COLO668 (cell line): ENCODE measurements at regions not wholly inside any gene's neighbourhood (a gene's known extent, or its start where the extent isn't known, plus 50 kb on each side); places are given as distances from the start of the nearest gene placed in this dataset.
"Not testable (repeated sequence)": the region's sequence is repeated elsewhere in the genome, so short reads cannot be mapped to it uniquely, and the experiment has no call there.

ENCODE experiments used
- DNase-seq: peaks from one replicate; lab custom pipeline; 2025; ENCODE audit not compliant: unreplicated experiment; lab: John Stamatoyannopoulos, UW

DNA sequence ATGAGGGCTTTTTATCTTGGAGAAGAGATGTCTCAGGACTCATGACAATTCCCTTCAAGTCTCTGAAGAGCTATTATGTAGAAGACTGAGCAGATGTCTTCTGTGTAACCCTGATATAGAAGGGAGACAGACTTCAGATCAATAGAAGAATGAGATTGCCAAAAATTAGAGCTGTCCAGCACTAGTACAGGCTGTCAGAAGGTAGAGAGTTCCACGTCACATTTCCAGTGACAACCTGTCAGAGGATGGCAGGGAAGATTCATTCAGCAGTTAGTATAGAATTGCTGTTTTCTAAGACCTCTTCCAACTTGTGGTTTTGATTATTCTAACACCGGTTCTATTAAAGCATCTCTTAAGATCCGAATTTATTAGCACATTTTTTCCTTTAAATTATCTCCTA lies 520.6 kb downstream of the RBFOX1 start:
- no peak for DNase-seq

DNA sequence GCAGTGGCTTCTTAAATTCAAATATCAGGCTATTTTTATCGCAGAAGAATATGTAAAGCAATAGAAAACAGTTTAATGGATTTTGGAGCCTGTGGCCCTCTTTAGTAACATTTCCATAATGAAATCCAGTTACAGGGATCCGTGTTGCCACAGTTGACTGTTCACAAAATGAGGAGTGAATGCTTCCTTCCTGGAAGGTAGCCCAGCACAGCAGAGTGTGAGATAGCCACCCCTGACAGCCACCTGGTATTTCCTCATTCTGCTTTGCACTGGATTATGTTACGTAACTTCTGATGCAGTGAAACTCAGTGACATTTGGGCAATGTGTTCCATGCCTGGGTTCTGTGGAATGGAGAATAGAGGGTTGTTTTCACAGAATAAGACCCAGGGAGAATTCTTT lies 517.2 kb downstream of the RBFOX1 start:
- no peak for DNase-seq

DNA sequence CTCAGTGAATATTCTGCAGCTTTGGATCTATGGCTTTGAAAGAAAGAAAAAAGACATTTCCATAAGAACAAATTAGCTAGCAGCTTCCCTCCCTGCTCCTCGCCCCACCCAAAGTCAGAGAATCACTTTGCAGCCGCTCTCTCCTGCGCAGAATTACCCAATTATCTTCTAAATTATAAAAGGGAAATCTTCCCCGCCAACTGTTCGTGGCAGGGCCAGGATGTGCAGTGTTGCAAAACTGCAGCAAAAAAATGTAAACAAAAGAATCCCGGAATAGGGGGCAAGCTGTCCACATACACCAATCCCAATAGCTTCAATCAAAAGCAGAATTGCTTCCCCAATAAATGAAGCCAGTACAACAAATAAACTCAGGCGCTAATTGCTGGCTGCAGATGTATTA lies 510.6 kb downstream of the RBFOX1 start:
- DNase-seq = no peak

DNA sequence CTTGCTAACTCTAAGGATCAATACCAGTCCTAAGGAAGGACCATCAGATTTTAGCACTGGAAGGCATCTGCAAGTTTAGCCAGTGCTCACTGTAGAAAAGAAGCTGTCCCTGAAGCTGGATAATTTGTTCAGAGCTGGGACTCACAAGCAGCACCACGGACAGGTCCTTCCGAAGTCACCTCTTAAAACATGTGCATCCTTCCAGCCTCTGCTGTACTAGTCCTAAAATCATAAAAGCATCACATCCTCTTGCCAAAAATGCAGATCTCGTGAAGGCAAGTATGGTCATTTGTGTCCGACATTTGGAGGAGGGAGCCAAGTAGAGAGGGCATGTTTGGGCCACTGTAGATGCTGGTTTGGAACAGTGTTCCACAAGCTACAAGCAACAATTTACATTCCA lies 506.9 kb downstream of the RBFOX1 start:
- no peak for DNase-seq

DNA sequence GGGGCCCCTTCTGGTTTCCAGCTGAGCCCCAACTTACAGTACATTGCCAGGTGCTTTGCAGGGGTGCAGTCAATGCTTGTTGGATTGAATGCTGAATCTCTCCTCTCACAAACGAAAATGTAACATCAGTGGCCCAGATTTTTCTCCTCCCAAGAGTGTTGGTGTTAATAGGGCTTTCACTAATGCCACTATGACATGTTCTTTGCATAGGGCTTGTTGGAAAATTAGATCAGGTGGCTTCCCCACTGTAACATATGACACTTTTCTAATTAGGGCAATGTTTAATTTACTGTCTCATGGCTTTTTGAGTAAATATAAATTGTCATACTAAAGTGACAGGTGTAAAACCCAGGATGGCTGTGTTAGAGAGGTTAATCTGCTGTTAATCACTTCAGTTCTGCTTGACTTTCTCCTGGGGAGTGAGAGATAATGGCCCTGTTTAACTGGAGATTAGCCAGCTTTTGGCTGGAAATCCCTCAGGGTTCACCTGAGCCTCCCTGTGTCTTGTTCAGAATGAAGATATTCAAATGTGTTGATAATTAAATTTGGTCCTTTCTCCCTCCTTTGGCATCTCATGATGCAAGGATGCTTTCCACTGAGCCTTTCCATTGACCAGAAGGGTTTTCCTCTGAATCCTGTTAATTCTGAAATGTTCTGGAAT lies 502.3 kb downstream of the RBFOX1 start:
- DNase-seq = no peak

DNA sequence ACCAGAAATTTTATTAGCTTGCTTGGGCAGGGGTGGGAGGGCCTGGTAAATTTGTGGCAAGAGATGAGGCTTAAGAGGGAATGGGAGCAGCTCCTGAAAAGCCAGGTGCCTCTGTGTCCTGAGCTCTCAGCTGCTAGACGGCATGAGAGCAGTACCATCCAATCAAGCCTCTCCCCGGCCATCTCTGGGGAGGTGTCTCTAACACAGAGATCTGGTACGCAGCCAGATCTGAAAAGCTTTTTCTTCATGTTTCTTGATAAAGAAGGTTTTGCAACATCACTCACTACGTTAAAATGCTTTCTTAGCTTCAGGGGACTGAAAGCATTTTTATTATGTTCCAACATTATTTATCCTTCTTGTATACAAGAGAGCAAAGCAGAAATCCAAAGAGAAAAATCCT lies 488.2 kb downstream of the RBFOX1 start:
- DNase-seq = no peak

DNA sequence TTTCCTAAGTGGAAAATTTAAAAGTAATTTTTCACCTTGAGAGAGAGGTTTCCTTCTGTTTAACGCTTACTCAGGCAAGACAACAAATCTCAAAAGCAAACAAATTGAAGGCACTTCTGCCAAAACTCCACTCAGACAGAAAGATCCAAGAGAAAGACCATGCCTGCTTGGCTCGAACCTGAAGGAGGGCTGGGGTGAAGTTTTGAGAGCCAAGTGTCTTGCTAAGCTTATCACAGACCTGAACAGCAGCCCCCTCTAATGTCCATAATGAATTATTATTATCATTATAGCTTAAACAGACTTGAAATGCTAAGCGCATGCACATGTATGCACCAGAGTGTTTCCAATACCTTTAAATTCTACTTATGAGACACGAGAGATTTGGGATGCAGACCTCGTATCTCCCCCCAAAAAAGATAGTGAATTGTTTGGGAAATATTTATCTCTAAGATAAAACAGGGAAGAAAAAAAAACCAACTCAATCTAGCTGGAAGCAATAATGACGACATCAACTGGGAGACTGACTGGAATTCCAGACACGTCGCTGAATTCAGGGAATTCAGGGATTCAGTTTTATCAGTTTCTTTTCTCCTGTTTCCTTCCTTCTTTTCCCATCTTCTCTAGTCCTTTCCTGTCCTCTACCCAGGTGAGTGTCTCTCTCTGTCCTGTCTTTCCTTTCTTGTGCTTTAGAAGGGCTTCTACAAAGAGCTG lies 473.2 kb downstream of the RBFOX1 start:
- DNase-seq = no peak

DNA sequence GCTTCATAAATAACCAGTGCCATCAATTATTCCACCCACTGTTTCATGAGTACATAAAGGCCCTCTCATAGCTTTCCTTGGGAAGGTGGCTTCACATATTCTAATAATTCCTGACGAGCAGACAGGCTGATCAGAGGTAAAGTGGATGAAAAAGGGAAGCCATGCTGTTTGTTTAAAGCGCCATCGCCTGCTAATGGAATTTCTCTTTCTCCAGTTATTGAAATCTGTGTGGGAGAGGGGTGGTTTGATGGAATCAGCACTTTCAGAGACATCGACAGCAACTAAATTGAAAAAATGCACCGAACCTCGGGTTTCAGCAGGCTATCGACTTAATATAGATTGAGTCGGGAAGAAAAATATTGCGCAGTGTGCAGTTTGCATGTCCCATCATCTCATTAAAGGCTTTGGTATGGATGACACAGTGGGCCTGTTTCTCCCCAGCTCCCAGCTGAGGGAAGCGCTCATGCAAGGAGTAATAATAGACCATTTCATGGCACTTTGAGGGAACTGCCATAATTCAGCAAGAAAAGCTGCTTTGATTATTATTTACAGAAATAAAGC lies 472.1 kb downstream of the RBFOX1 start:
- DNase-seq = no peak

DNA sequence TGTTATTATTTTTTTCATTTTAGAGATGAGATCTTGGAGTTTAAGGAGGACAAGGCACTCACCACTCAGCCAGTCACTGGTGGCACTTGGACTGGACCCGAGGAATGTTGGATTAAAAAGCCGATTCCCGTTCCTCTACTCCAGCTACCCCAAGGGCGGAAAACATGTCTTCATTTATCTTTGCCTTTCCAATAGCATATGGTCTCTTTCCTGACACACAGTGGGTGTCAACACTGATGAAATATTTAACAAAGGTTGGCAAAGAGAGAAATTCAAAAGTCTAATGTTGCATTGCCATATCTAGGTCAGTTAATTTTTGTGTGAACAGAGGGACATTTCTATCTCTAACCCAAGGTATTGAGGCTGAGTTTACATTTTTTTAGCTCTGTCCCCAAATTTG lies 459.7 kb downstream of the RBFOX1 start:
- DNase-seq = no peak

DNA sequence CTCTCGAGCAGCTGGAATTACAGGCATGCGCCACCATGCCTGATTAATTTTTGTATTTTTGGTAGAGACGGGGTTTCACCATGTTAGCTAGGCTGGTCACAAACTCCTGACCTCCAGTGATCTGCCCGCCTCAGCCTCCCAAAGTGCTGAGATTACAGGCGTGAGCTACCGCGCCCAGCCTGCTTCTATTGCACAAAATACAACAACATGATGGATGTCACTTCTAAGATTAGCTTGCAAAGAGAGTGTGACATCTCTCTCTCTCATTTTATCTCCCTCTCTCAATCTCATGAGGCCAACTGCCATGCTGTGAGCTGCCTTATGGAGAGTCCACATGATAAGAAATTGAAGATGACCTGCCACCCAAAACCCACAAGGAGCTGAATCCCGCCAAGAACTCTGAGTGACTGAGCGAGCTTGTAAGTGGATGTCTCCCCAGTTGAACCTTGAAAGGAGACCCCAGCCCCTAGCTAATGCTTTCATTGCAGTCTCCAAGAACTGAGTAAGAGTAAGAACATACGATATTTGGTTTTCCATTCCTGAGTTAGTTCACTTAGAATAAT lies 458.5 kb downstream of the RBFOX1 start:
- no peak for DNase-seq

DNA sequence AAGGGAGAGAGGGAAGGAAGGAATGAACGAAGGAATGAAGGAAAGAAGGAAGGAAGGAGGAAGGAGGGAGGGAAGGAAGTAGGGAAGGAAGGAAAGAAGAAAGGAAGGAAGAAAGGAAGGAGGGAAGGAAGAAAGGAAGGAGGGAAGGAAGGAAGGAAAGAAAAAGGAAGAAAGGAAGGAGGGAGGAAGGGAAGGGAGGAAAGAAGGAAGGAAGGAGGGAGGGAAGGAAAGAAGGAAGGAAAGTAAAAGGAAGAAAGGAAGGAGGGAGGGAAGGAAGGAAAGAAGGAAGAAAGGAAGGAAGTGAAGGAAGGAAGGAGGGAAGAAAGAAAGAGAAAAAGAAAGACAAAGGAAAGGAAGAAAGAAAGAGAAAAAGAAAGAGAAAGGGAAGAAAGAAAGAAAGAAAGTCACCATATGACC lies 442.4 kb downstream of the RBFOX1 start:
- no peak for DNase-seq

DNA sequence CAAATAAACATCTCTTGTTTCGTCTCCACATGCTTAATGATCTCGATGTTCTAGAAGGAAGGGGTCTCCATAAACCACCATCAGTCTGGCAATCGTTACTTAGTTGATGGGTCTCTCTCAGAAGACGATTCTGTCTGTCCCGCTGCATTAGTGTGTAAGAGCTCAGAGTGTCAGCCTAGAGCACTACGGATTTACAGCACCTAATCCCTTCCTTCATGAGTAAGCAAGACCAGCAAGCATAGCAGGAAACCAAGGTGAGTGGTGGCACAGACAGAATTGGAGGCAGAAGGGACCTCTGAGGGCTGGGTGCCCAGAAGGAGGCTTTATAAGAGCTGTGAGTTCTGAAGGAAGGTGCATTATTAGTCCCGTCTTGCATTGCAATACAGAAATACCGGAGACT lies 440.1 kb downstream of the RBFOX1 start:
- no peak for DNase-seq

DNA sequence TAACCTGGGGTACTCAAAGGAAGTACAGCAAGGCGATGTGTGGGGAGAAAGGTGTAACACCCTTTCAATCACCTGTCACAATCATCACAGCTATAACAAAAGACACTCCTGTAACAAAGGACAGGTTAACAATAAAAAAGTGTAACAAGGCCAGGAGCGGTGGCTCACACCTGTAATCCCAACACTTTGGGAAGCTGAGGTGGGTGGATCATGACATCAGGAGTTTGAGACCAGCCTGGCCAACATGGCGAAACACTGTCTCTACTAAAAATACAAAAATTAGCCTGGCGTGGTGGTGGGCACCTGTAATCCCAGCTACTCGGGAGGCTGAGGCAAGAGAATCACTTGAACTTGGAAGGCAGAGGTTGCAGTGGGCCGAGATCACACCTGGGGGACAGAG lies 436.4 kb downstream of the RBFOX1 start:
- DNase-seq = not testable (repeated sequence)

DNA sequence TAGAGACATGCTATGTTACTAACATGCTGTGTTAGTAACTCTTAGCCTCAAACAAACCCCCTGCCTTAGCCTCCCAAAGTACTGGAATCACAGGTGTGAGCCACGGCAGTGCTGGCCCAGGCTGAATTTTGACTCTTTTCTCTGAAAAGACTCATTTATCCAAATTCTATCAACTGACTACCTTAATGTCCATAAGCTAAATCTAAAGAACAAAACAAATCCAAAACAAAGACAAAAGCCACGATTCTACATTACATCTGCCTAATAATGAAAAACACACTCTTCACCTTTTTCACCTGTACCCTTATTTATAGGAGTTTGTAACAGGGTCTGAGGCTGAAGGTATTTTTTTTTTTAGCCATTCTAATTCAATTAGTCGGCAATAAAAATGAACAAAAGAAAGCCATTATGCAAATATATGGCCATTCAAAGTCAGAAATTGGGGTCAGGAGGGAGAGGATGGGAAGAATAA lies 432.5 kb downstream of the RBFOX1 start:
- DNase-seq = no peak

DNA sequence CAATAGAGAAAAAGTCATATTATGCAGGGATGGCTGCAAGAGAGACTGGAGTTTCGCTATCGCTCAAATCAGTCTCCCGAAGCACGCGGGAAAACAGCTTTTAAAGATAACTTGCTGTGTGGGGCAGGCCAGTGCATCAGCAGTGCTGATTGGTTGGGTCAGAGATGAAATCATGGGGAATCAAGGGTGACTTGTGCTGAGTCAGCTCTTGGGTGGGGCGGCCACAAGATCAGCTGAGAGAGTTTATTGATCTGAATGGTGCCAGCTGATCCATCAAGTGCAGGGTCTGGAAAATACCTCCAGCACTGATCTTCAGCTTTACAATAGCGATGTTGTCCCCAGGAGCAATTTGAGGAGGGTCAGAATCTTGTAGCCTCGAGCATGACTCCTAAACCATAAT lies 430.5 kb downstream of the RBFOX1 start:
- DNase-seq = no peak
